Immature natural killer cell (primary cell): ENCODE measurements at regions not wholly inside any gene's neighbourhood (a gene's known extent, or its start where the extent isn't known, plus 50 kb on each side); places are given as distances from the start of the nearest gene placed in this dataset.

Experiments
- DNase-seq, 3 donors: peaks; one replicate each; pipeline ENCODE4 v3.0.0; 2022; ENCODE audit warnings: mixed read lengths in 1 of 3
- H3K27ac Mint-ChIP-seq, 6 donors: one replicate each; pipeline ENCODE4 v1.8.0; 2020; ENCODE audit warnings: mixed read lengths in 6 of 6, mild to moderate bottlenecking in 5 of 6, inconsistent platforms in 4 of 6, moderate library complexity in 3 of 6
- H3K27me3 Mint-ChIP-seq, 3 donors: one replicate each; pipeline ENCODE4 v1.8.0; 2020 to 2021; ENCODE audit warnings: low read depth in 3 of 3, mild to moderate bottlenecking in 3 of 3, mixed read lengths in 3 of 3, moderate library complexity in 3 of 3, inconsistent platforms in 1 of 3
- H3K36me3 Mint-ChIP-seq, 3 donors: one replicate each; pipeline ENCODE4 v1.8.0; 2020; ENCODE audit warnings: mixed read lengths in 3 of 3, inconsistent platforms in 2 of 3, mild to moderate bottlenecking in 2 of 3
- H3K4me1 Mint-ChIP-seq, 2 donors: one replicate each; pipeline ENCODE4 v1.8.0; 2020; ENCODE audit warnings: inconsistent platforms in 2 of 2, mild to moderate bottlenecking in 2 of 2, mixed read lengths in 2 of 2, moderate library complexity in 1 of 2
- H3K4me3 Mint-ChIP-seq, 5 donors: one replicate each; pipeline ENCODE4 v1.8.0; 2020; ENCODE audit warnings: mild to moderate bottlenecking in 5 of 5, mixed read lengths in 5 of 5, inconsistent platforms in 3 of 5, moderate library complexity in 3 of 5
- H3K9me3 Mint-ChIP-seq, 6 donors: one replicate each; pipeline ENCODE4 v1.8.0; 2020; ENCODE audit warnings: mild to moderate bottlenecking in 6 of 6, mixed read lengths in 6 of 6, inconsistent platforms in 4 of 6, moderate library complexity in 3 of 6

GRCh38 chr9:14478175-14479162 lies 164.5 kb upstream of the NFIB start:
- Mint-ChIP-seq H3K4me1 (no peaks in the 10 kb centered on the region), H3K9me3 (peaks cover 0 to 10% (median 2%) of the 10 kb centered on the region in 6 donors), H3K27me3 (peaks cover 0 to 7% (median 2%) of the 10 kb centered on the region in 3 donors), H3K4me3 (no peak overlapping the region), H3K36me3 (no peaks in the 10 kb centered on the region), H3K27ac (no peak overlapping the region)
- no peak for DNase-seq

GRCh38 chr9:14471041-14471440 lies 157.1 kb upstream of the NFIB start:
- Mint-ChIP-seq H3K27ac (no peak overlapping the region), H3K4me3 (no peak overlapping the region), H3K27me3 (no peaks in the 10 kb centered on the region), H3K4me1 (no peaks in the 10 kb centered on the region), H3K36me3 (no peaks in the 10 kb centered on the region), H3K9me3 (peaks cover 0 to 2% (median 0%) of the 10 kb centered on the region in 6 donors)
- no peak for DNase-seq

- Mint-ChIP-seq H3K4me3 (no peak overlapping the region), H3K36me3 (no peaks in the 10 kb centered on the region), H3K4me1 (no peaks in the 10 kb centered on the region), H3K27ac (no peak overlapping the region), H3K9me3 (peaks cover 0 to 3% (median 0%) of the 10 kb centered on the region in 6 donors), H3K27me3 (peaks cover 0 to 3% (median 2%) of the 10 kb centered on the region in 3 donors)
- no peak for DNase-seq
Measured at GRCh38 chr9:14467675-14468374, 153.9 kb upstream of the NFIB start.

GRCh38 chr9:14466828-14467227 lies 152.9 kb upstream of the NFIB start:
- DNase-seq, result no peak
- Mint-ChIP-seq H3K9me3 (peaks cover 0 to 3% (median 0%) of the 10 kb centered on the region in 6 donors), H3K4me1 (no peaks in the 10 kb centered on the region), H3K27me3 (peaks cover 0 to 3% (median 2%) of the 10 kb centered on the region in 3 donors), H3K36me3 (no peaks in the 10 kb centered on the region), H3K4me3 (no peak overlapping the region), H3K27ac (no peak overlapping the region)

- no peaks in the 10 kb centered on the region for H3K4me1 Mint-ChIP-seq
- H3K36me3 Mint-ChIP-seq, result no peaks in the 10 kb centered on the region
- no peak overlapping the region for H3K27ac Mint-ChIP-seq
- H3K9me3 Mint-ChIP-seq, result peaks cover 0 to 3% (median 0%) of the 10 kb centered on the region in 6 donors
- no peak overlapping the region for H3K4me3 Mint-ChIP-seq
- DNase-seq, result no peak
- H3K27me3 Mint-ChIP-seq, result peaks cover 0 to 3% (median 2%) of the 10 kb centered on the region in 3 donors
Measured at GRCh38 chr9:14466429-14466818, 152.5 kb upstream of the NFIB start.

- peaks cover 0 to 5% (median 2%) of the 10 kb centered on the region in 3 donors for H3K27me3 Mint-ChIP-seq
- peaks cover 0 to 3% (median 0%) of the 10 kb centered on the region in 6 donors for H3K9me3 Mint-ChIP-seq
- no peak overlapping the region for H3K27ac Mint-ChIP-seq
- H3K4me3 Mint-ChIP-seq, result no peak overlapping the region
- H3K36me3 Mint-ChIP-seq, result no peaks in the 10 kb centered on the region
- DNase-seq, result no peak
- H3K4me1 Mint-ChIP-seq, result no peaks in the 10 kb centered on the region
Measured at GRCh38 chr9:14462950-14463349, 149.0 kb upstream of the NFIB start.

- Mint-ChIP-seq H3K4me1 (no peaks in the 10 kb centered on the region), H3K4me3 (no peak overlapping the region), H3K36me3 (no peaks in the 10 kb centered on the region), H3K27ac (no peak overlapping the region), H3K9me3 (peaks cover 0 to 8% (median 3%) of the 10 kb centered on the region in 6 donors), H3K27me3 (peaks cover 0 to 2% (median 2%) of the 10 kb centered on the region in 3 donors)
- no peak for DNase-seq
Measured at GRCh38 chr9:14455243-14455642, 141.3 kb upstream of the NFIB start.

- Mint-ChIP-seq H3K4me1 (no peaks in the 10 kb centered on the region), H3K9me3 (peaks cover 0 to 17% (median 6%) of the 10 kb centered on the region in 6 donors), H3K36me3 (no peaks in the 10 kb centered on the region), H3K27ac (no peak overlapping the region), H3K4me3 (no peak overlapping the region), H3K27me3 (peaks cover 0 to 2% (median 1%) of the 10 kb centered on the region in 3 donors)
- no peak for DNase-seq
Measured at GRCh38 chr9:14453286-14453685, 139.3 kb upstream of the NFIB start.

GRCh38 chr9:14452539-14452938 lies 138.6 kb upstream of the NFIB start:
- H3K4me3 Mint-ChIP-seq, result no peak overlapping the region
- peaks cover 0 to 2% (median 1%) of the 10 kb centered on the region in 3 donors for H3K27me3 Mint-ChIP-seq
- DNase-seq, result no peak
- H3K9me3 Mint-ChIP-seq, result peaks cover 0 to 18% (median 6%) of the 10 kb centered on the region in 6 donors
- H3K27ac Mint-ChIP-seq, result no peak overlapping the region
- H3K4me1 Mint-ChIP-seq, result no peaks in the 10 kb centered on the region
- no peaks in the 10 kb centered on the region for H3K36me3 Mint-ChIP-seq

- H3K36me3 Mint-ChIP-seq, result no peaks in the 10 kb centered on the region
- no peak overlapping the region for H3K27ac Mint-ChIP-seq
- H3K4me1 Mint-ChIP-seq, result no peaks in the 10 kb centered on the region
- H3K4me3 Mint-ChIP-seq, result no peak overlapping the region
- peaks cover 0 to 18% (median 7%) of the 10 kb centered on the region in 6 donors for H3K9me3 Mint-ChIP-seq
- no peak for DNase-seq
- peaks cover 0 to 2% (median 1%) of the 10 kb centered on the region in 3 donors for H3K27me3 Mint-ChIP-seq
Measured at GRCh38 chr9:14451949-14452348, 138.0 kb upstream of the NFIB start.

GRCh38 chr9:14447103-14447502 lies 133.2 kb upstream of the NFIB start:
- no peaks in the 10 kb centered on the region for H3K36me3 Mint-ChIP-seq
- DNase-seq, result no peak
- H3K27ac Mint-ChIP-seq, result no peak overlapping the region
- peaks cover 1 to 4% (median 3%) of the 10 kb centered on the region in 3 donors for H3K27me3 Mint-ChIP-seq
- no peak overlapping the region for H3K4me3 Mint-ChIP-seq
- H3K4me1 Mint-ChIP-seq, result no peaks in the 10 kb centered on the region
- peaks cover 0 to 11% (median 4%) of the 10 kb centered on the region in 6 donors for H3K9me3 Mint-ChIP-seq

GRCh38 chr9:14445946-14446345 lies 132.0 kb upstream of the NFIB start:
- Mint-ChIP-seq H3K4me1 (no peaks in the 10 kb centered on the region), H3K9me3 (peaks cover 0 to 11% (median 4%) of the 10 kb centered on the region in 6 donors), H3K27me3 (peaks cover 1 to 4% (median 3%) of the 10 kb centered on the region in 3 donors), H3K36me3 (no peaks in the 10 kb centered on the region), H3K4me3 (no peak overlapping the region), H3K27ac (no peak overlapping the region)
- no peak for DNase-seq

- H3K27me3 Mint-ChIP-seq, result peaks cover 0 to 8% (median 3%) of the 10 kb centered on the region in 3 donors
Measured at GRCh38 chr9:14442956-14443355, 129.0 kb upstream of the NFIB start.

More at GRCh38 chr9:14442956-14443355, 129.0 kb upstream of the NFIB start:
- Mint-ChIP-seq H3K9me3 (peaks cover 0 to 4% (median 0%) of the 10 kb centered on the region in 6 donors), H3K4me1 (no peaks in the 10 kb centered on the region), H3K27ac (no peak overlapping the region), H3K4me3 (no peak overlapping the region), H3K36me3 (no peaks in the 10 kb centered on the region)
- DNase-seq, result no peak
